GM23338 (cell line): ENCODE measurements at regions not wholly inside any gene's neighbourhood (a gene's known extent, or its start where the extent isn't known, plus 50 kb on each side); places are given as distances from the start of the nearest gene placed in this dataset.

Source experiments
- ATAC-seq: fragments of 200-7000 bp; cut with Tn5 transposase; 3 replicates; pipeline ENCODE4 v1.9.1; 2020
- DNase-seq: peaks from one replicate; pipeline ENCODE4 v3.0.0-alpha.2; 2015; ENCODE audit warnings: low spot score
- H2AFZ ChIP-seq: fragments of 200-600 bp; sonication (generic); 2 replicates; pipeline ENCODE4 v1.8.0; 2016; ENCODE audit warnings: antibody characterized with exemption, mild to moderate bottlenecking, moderate library complexity
- H3F3A ChIP-seq: fragments of 200-600 bp; sonication (generic); replicated peaks from 2 replicates; pipeline ENCODE4 v1.8.0; 2017; ENCODE audit warnings: antibody characterized with exemption, mixed run types, low read depth
- H3K27ac ChIP-seq: fragments of 200-600 bp; sonication (generic); 2 replicates; pipeline ENCODE4 v1.6.1; 2016; ENCODE audit warnings: low read depth
- H3K27me3 ChIP-seq: fragments of 200-600 bp; sonication (generic); 2 replicates; pipeline ENCODE4 v1.8.0; 2016; ENCODE audit warnings: mild to moderate bottlenecking, mixed run types, moderate library complexity; ENCODE audit not compliant: insufficient read depth
- H3K36me3 ChIP-seq: fragments of 200-600 bp; sonication (generic); 2 replicates; pipeline ENCODE4 v1.8.0; 2016; ENCODE audit warnings: mild to moderate bottlenecking; ENCODE audit not compliant: insufficient read depth
- H3K4me1 ChIP-seq: fragments of 200-600 bp; sonication (generic); 2 replicates; pipeline ENCODE4 v1.8.0; 2016; ENCODE audit warnings: mild to moderate bottlenecking, moderate library complexity; ENCODE audit not compliant: insufficient read depth
- H3K4me2 ChIP-seq: fragments of 200-600 bp; sonication (generic); 2 replicates; pipeline ENCODE4 v1.7.1; 2017; ENCODE audit warnings: mixed run types
- H3K4me3 ChIP-seq: fragments of 200-600 bp; sonication (generic); 2 replicates; pipeline ENCODE4 v1.6.1; 2016; ENCODE audit warnings: mixed run types
- H3K79me2 ChIP-seq: fragments of 200-600 bp; sonication (generic); replicated peaks from 2 replicates; pipeline ENCODE4 v1.8.0; 2017; ENCODE audit warnings: mild to moderate bottlenecking; ENCODE audit not compliant: insufficient read depth
- H3K9me2 ChIP-seq: fragments of 200-600 bp; sonication (generic); 2 replicates; pipeline ENCODE4 v1.8.0; 2017; ENCODE audit not compliant: insufficient read depth
- H4K20me1 ChIP-seq: fragments of 200-600 bp; sonication (generic); replicated peaks from 2 replicates; pipeline ENCODE4 v1.8.0; 2017; ENCODE audit warnings: mild to moderate bottlenecking; ENCODE audit not compliant: insufficient read depth
- H3K27ac Mint-ChIP-seq: 2 replicates; pipeline ENCODE4 v1.8.0; 2020; ENCODE audit warnings: inconsistent platforms, mild to moderate bottlenecking, moderate library complexity, mixed read lengths
- H3K27me3 Mint-ChIP-seq: 3 replicates; pipeline ENCODE4 v1.8.0; 2022; ENCODE audit warnings: low read depth, mild to moderate bottlenecking, moderate library complexity, mixed read lengths, inconsistent platforms; ENCODE audit not compliant: insufficient read depth, poor library complexity
- H3K36me3 Mint-ChIP-seq: 3 replicates; pipeline ENCODE4 v1.8.0; 2021; ENCODE audit warnings: low read depth, mild to moderate bottlenecking, inconsistent platforms, moderate library complexity, mixed read lengths
- H3K4me1 Mint-ChIP-seq: 3 replicates; pipeline ENCODE4 v1.8.0; 2020; ENCODE audit warnings: mild to moderate bottlenecking, inconsistent platforms, mixed read lengths
- H3K4me3 Mint-ChIP-seq: 3 replicates; pipeline ENCODE4 v1.8.0; 2021; ENCODE audit warnings: moderate library complexity, mild to moderate bottlenecking, inconsistent platforms, mixed read lengths
- H3K9me3 Mint-ChIP-seq: 3 replicates; pipeline ENCODE4 v1.8.0; 2020; ENCODE audit warnings: moderate library complexity, mild to moderate bottlenecking, inconsistent platforms, mixed read lengths
- CREB1 ChIP-seq: fragments of 250-450 bp; sonication (Bioruptor Pico); IDR thresholded peaks from 2 replicates; pipeline ENCODE4 v1.5.0; 2020; ENCODE audit warnings: low read depth, mild to moderate bottlenecking, moderate library complexity
- ETS1 ChIP-seq: IDR thresholded peaks from 2 replicates; pipeline ENCODE4 v1.6.1; 2016; ENCODE audit warnings: antibody characterized with exemption
- EZH2 ChIP-seq: fragments of 200-600 bp; sonication (generic); IDR thresholded peaks from one replicate; pipeline ENCODE4 v1.8.0; 2017; ENCODE audit warnings: antibody characterized with exemption, mild to moderate bottlenecking, low read depth; ENCODE audit not compliant: unreplicated experiment
- EZH2phosphoT487 ChIP-seq: fragments of 200-600 bp; sonication (generic); IDR thresholded peaks from one replicate; pipeline ENCODE4 v1.8.1; 2018; ENCODE audit warnings: antibody characterized with exemption; ENCODE audit not compliant: unreplicated experiment
- NANOG ChIP-seq: IDR thresholded peaks from 2 replicates; pipeline ENCODE4 v1.6.1; 2016; ENCODE audit warnings: antibody characterized with exemption, borderline replicate concordance
- POLR2AphosphoS5 ChIP-seq: IDR thresholded peaks from 2 replicates; pipeline ENCODE4 v1.6.1; 2016; ENCODE audit warnings: antibody characterized with exemption, low read depth
- ZNF331 ChIP-seq: fragments of 250-450 bp; sonication (Bioruptor Pico); IDR thresholded peaks from 2 replicates; pipeline ENCODE4 v1.5.0; 2020; ENCODE audit warnings: low read depth, mild to moderate bottlenecking, moderate library complexity
- ZNF462 ChIP-seq: fragments of 250-450 bp; sonication (Bioruptor Pico); IDR thresholded peaks from 2 replicates; pipeline ENCODE4 v1.5.0; 2020; ENCODE audit warnings: mild to moderate bottlenecking, moderate library complexity
- TF ChIP-seq, protein P1 (sequence below): IDR thresholded peaks from one replicate; pipeline ENCODE4 v1.6.1; 2018; ENCODE audit warnings: antibody characterized with exemption; ENCODE audit not compliant: unreplicated experiment

GRCh38 chr10:78717200-78717599, 351.6 kb upstream of the ZMIZ1 start (continued):
- TF ChIP-seq POLR2AphosphoS5, result no peak

DNA sequence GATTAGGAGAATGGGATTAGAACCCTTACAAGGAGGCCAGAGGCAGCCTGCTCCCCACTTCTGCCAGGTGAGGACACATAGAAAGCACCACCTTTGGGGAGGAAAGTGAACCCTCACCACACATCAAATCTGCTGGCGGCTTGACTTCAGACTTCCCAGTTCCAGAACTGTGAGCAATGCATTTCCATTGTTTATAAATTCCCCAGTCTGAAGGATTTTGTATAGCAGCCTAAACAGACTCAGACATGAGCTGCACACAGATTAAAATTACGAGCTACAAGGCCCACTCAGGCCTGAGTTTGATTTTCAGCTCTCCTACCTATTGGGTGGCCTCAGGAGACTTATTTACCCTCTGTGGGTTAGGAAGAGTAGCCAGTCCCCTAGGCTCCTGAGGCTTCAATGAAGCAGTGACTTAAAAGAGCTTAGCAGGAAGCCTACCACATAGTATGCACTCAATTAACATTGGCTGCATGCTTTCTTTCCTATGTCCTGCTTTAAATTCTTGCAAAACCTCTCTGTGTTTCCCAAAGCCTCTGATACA, 350.7 kb upstream of the ZMIZ1 start:
- no peak for TF ChIP-seq NANOG
- Histone ChIP-seq H3K27me3 (no peaks in the 10 kb centered on the region), H3K27ac (no peak overlapping the region), H3K36me3 (no peaks in the 10 kb centered on the region), H3K4me3 (no peak overlapping the region), H3K79me2 (no peaks in the 10 kb centered on the region), H2AFZ (no peak overlapping the region), H3K4me1 (no peaks in the 10 kb centered on the region), H3K9me2 (no peaks in the 10 kb centered on the region), H3F3A (no peaks in the 10 kb centered on the region), H4K20me1 (no peaks in the 10 kb centered on the region), H3K4me2 (no peak overlapping the region)
- Mint-ChIP-seq H3K36me3 (no peaks in the 10 kb centered on the region), H3K27me3 (peaks cover 6% of the 10 kb centered on the region), H3K4me1 (peaks cover 10% of the 10 kb centered on the region; the same call in 2 of the 3 replicates), H3K9me3 (no peaks in the 10 kb centered on the region), H3K4me3 (no peak overlapping the region), H3K27ac (no peak overlapping the region)
- DNase-seq (no peak), ATAC-seq (peak; percentile 69)

GRCh38 chr10:78719276-78719675, 349.5 kb upstream of the ZMIZ1 start:
- H3K4me1 ChIP-seq, result no peaks in the 10 kb centered on the region
- no peak overlapping the region for H3K4me3 Mint-ChIP-seq
- no peak overlapping the region for H3K27ac ChIP-seq
- H3K27me3 Mint-ChIP-seq, result peaks cover 6% of the 10 kb centered on the region
- H3K4me3 ChIP-seq, result no peak overlapping the region
- peaks cover 10% of the 10 kb centered on the region; the same call in 2 of the 3 replicates for H3K4me1 Mint-ChIP-seq
- no peaks in the 10 kb centered on the region for H3K36me3 Mint-ChIP-seq
- H3K4me2 ChIP-seq, result no peak overlapping the region
- DNase-seq (no peak), ATAC-seq (no peak)
- H3K9me2 ChIP-seq, result 0 out of 2 replicates have a peak, but pooled peaks cover 4% of the 10 kb centered on the region
- H3K9me3 Mint-ChIP-seq, result no peaks in the 10 kb centered on the region
- H2AFZ ChIP-seq, result no peak overlapping the region
- no peaks in the 10 kb centered on the region for H3K79me2 ChIP-seq
- no peaks in the 10 kb centered on the region for H3F3A ChIP-seq
- H3K27me3 ChIP-seq, result no peaks in the 10 kb centered on the region
- no peaks in the 10 kb centered on the region for H4K20me1 ChIP-seq
- no peak overlapping the region for H3K27ac Mint-ChIP-seq
- H3K36me3 ChIP-seq, result no peaks in the 10 kb centered on the region
- TF ChIP-seq CREB1 (CRISPR knock-in tag) (no peak), EZH2phosphoT487 (no peak), ZNF331 (CRISPR knock-in tag) (no peak), ETS1 (no peak), NANOG (no peak), ZNF462 (CRISPR knock-in tag) (no peak), EZH2 (no peak)
- TF ChIP-seq, protein P1, sequence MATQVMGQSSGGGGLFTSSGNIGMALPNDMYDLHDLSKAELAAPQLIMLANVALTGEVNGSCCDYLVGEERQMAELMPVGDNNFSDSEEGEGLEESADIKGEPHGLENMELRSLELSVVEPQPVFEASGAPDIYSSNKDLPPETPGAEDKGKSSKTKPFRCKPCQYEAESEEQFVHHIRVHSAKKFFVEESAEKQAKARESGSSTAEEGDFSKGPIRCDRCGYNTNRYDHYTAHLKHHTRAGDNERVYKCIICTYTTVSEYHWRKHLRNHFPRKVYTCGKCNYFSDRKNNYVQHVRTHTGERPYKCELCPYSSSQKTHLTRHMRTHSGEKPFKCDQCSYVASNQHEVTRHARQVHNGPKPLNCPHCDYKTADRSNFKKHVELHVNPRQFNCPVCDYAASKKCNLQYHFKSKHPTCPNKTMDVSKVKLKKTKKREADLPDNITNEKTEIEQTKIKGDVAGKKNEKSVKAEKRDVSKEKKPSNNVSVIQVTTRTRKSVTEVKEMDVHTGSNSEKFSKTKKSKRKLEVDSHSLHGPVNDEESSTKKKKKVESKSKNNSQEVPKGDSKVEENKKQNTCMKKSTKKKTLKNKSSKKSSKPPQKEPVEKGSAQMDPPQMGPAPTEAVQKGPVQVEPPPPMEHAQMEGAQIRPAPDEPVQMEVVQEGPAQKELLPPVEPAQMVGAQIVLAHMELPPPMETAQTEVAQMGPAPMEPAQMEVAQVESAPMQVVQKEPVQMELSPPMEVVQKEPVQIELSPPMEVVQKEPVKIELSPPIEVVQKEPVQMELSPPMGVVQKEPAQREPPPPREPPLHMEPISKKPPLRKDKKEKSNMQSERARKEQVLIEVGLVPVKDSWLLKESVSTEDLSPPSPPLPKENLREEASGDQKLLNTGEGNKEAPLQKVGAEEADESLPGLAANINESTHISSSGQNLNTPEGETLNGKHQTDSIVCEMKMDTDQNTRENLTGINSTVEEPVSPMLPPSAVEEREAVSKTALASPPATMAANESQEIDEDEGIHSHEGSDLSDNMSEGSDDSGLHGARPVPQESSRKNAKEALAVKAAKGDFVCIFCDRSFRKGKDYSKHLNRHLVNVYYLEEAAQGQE, result no peak
